Right ventricle myocardium inferior (tissue), 1 donor: ENCODE measurements at regions not wholly inside any gene's neighbourhood (a gene's known extent, or its start where the extent isn't known, plus 50 kb on each side); places are given as distances from the start of the nearest gene placed in this dataset.

Experiments
- ATAC-seq: fragments of 200-7000 bp; cut with Tn5 transposase; one replicate; pipeline ENCODE4 v1.9.1; 2020; ENCODE audit warnings: mild to moderate bottlenecking, moderate library complexity
- DNase-seq: peaks from one replicate; pipeline ENCODE4 v3.0.0; 2021; ENCODE audit errors: missing footprints
- intact Hi-C: fragments of 100-400 bp; cut with DNase I; formaldehyde crosslinking; loops from one replicate; pipeline ENCODE4 v1.11.0; 2022
- donor health status: DM: no; HTN: yes; CAD: no; lungs with severe emphysema.

DNA sequence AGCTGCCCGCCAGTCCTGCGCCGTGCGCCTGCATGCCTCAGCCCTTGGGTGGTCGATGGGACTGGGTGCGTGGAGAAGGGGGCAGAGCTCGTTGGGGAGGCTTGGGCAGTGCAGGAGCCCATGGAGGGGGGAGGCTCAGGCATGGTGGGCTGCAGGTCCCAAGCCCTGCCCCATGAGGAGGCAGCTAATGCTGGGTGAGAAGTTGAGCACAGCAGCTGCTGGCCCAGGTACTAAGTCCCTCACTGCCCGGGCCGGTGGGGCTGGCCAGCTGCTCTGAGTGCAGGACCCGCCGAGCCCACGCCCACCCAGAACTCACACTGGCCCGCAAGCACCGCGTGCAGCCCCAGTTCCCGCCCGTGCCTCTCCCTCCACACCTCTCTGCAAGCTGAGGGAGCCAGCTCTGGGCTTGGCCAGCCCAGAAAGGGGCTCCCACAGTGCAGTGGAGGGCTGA, 764.3 kb upstream of the TYRP1 start:
- intact Hi-C loops = no loop called here
- ATAC-seq (no peak), DNase-seq (no peak)

DNA sequence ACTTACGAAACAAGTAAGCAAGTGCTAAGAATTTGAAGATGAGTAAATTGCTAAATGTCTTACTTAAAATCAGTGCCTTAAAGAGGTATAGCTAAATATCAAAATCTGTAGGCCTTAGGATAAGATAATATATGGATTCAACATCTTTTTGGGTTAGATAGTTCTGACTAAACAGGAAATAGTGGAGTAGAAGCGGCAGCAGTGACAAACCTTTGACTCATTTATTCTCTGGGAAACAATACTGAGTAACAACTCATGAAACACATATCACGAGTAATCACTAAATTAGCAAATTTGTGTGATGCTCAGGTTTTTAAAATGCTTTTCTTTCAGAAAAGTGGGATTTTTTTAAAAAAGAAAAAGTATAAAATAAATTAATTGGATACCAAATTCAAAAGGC, 762.1 kb upstream of the TYRP1 start:
- ATAC-seq (no peak), DNase-seq (no peak)
- intact Hi-C loops = no loop called here

DNA sequence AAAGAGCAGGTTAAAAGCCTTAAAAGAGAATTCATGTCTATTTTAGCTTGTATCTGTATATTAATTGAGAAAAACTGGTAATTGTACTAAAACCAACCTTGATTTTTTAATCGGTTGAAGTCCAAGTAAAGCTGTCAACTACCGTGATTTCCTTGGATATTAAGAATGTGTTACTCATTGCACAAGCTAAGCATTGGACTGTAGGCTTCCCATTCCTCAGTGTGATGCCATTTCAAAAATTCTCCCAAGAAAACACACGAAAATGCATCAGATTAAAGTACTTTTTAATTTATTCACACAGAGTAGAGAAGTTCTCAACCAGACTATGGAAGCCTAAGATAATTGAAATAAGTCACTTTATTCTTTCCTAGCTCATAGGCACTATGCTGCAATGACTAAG, 761.4 kb upstream of the TYRP1 start:
- DNase-seq (no peak), ATAC-seq (no peak)
- intact Hi-C loops = no loop called here

DNA sequence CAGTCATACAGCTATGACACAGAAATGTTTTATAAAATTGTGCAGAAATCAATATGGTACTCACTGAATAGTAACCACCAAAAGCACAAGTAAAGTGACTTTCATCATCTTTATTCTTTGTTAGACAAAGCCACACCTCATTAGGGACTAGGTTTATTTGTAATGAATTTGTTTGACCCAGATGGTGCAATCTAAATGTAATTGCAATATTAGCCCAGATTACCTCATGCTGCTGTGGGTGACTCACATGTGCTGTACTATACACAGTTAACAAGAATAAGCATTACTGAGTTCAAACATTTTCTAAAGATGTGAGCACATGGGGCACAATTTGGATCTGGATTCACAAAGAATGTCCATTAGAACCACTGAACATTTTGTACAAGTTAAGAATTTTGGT, 759.3 kb upstream of the TYRP1 start:
- DNase-seq = no peak
- intact Hi-C loops = no loop called here
- ATAC-seq = no peak

DNA sequence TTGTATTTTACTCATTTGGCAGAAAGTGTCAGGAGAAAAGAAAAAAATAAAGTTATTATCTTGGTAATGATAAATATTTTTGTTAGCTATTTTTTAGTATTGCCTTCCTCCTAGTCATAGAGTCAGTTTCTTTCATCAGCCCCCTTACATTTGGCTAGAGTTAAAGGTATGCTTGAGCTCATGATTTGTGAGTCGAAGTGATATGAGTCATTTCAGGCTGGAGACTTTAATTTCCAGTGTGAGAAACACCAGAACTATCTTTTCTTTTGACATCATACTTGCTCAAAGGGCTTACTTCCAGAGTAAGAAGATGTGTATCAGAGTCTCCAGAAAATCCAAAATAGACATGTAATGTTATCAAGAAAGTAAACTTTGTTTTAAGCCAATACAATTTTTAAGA, 746.7 kb upstream of the TYRP1 start:
- no peak for DNase-seq
- intact Hi-C loops = no loop called here
- no peak for ATAC-seq

DNA sequence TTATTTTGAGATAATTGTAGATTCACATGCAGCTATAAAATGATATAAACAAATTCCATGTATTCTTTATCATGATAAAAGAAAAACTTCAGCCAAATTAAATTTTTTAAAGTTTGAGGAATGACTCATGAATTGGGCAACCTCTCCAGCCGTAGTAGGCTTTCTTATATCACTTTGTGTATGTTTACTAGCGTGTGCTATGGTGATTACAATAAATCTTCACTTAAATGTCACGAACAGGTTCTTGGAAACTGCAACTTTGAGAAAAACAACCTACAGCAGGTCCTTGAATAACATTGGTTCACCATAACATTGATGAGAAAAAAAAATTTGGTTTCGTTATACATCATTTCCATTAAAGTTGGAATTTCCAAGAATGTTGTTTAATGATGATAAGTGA, 730.9 kb upstream of the TYRP1 start:
- intact Hi-C loops = no loop called here
- ATAC-seq (no peak), DNase-seq (no peak)

DNA sequence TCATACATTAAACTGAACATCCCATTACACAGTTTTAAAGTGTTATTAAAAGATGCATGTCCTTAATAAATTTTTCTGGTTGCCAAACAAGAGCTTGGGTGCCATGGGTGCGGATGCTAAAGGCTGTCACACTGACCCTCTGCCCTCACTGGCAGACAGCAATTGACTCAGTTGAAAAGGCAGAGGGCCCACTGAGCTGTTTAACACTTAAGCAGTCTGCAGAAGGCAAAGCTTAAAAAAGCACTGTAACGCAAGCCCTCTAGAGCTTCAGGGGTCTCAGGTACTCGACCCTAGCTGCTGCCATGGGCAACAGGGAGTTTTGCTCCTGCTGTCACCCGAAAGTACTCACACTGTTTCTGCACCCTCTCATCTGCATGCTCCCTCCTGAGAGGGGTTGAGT, 726.4 kb upstream of the TYRP1 start:
- no peak for ATAC-seq
- no peak for DNase-seq
- intact Hi-C loops = no loop called here

DNA sequence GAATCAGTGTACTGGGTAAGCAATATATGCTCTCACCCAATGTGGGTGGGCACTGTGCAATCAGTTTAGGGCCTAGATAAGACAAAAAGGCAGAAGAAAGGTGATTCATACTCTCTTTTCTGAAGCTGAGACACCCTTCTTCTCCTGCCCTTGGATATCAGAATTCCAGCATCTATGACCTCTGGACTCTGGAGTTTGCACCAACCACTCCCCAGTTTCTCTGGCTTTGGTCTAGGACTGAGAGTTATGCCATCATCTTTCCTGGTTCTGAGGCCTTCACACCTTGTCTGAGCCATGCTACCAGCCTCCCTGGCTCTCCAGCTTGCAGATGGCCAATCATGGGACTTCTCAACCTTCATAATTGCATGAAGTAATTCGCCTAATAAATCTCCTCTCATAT, 724.6 kb upstream of the TYRP1 start:
- no peak for DNase-seq
- intact Hi-C loops = no loop called here
- no peak for ATAC-seq

DNA sequence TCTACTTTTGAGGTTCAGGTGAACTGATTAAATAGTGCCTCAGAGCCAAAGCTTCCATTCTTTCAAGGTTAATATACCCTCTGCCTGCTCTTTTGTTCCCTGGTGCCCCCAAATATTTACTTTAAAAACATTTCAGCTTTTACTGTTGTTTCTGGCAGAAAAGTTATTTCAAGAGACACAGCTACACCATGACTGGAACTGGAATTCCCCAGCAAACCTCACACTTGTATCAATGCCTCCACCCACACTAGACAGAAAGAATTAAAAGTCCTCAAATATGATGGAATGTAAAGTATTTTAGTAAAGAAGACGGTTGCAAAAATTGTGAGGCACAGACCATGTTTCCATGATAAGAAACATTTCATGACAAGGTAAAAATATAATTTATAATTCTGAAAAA, 720.2 kb upstream of the TYRP1 start:
- ATAC-seq (no peak), DNase-seq (no peak)
- intact Hi-C loops = no loop called here

DNA sequence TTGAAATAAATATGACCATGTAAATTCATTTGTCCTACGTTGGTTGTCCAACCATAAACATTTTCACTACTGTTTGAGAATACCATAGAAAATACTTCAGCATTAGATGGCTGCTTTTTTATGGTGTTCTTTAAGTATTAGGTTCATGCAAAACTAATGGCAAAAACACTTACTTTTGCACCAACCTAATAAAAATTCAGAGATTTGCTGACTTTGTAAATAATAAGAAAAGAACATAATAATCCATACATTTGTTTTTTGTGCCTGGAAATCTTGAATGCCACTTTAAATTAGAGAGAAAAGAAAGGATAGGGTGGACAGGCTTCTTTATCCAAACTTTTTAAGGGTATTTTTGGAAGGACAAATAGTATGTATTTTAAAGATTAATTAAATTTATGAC, 719.7 kb upstream of the TYRP1 start:
- intact Hi-C loops = no loop called here
- no peak for ATAC-seq
- DNase-seq = no peak

DNA sequence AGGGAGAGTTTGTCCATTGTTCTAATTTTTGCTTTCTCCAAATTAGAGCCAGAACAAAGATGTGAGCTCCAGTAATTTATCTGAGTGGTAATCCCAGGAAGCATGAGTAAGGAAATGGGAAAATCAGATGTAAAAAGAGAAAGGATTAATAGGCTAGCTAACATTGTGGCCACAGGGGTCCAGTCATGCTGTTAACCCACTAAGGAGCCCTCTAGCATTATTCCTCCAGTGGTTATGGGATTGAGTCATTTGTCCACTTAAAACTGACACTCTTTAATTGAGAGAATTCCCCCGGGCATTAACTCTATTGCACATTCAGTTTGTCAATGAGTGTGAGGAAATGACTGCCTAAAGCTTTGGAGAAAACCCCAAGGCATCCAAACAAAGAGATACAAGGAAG, 700.3 kb upstream of the TYRP1 start:
- ATAC-seq = no peak

DNA sequence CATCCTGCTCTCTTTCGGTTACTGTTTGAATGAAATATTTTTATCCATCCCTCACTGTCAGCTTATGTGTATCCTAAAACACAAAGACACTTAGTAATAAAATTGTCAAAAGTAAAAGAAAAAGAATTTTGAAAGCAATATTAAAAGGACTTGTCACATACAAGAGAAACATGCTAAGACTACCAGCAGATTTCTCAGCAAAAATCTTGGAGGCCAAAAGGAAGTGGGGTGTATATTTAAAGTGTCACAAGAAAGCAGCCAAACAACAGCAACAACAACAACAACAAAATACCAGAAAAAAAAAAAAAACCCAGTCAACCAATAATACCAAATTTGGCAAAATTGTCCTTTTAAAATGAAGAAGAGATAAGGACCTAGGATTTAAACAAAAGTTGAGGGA, 678.7 kb upstream of the TYRP1 start:
- no peak for DNase-seq
- intact Hi-C loops = no loop called here
- ATAC-seq = no peak

More for the DNA sequence above, 700.3 kb upstream of the TYRP1 start:
- no peak for DNase-seq
- intact Hi-C loops = no loop called here

DNA sequence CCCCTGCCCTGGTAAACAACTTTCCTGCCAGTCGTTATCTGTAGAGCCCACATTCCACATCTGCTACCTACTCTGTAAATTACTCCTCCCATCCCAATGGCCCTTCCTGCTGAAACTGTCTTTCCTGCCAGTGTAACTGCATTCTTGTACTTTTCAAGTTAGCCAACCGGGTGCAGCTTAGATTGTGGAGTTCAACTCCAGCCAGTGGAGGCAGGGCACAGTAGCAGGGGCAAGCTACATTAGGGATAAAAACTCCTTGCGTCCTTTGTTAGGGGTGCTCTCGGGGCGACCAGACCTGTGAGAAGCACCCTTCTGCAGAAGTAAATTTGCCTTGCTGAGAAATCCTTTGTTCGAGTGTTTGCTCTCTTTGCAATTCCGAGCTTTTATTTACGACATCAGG, 639.0 kb upstream of the TYRP1 start:
- ATAC-seq (no peak), DNase-seq (no peak)
- intact Hi-C loops = no loop called here

DNA sequence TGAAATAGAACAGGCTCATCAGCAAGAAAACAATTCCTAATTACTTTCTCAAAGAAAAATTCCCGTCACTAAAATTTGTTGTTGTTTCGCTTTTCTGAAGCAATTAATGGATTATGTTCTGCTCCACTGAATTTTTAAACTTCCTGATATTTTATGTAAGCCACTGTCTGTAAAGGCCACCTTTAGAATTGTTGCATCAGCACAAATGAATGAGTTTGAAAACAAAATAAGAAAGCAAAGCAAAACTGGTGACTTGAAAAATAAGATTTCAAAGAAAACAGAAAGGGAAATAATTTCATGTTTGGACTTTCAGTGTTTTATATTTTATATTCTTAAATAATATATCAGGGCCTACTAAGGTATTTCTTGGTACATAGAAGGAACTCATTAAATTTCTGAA, 636.3 kb upstream of the TYRP1 start:
- DNase-seq (no peak), ATAC-seq (no peak)
- intact Hi-C loops = no loop called here

DNA sequence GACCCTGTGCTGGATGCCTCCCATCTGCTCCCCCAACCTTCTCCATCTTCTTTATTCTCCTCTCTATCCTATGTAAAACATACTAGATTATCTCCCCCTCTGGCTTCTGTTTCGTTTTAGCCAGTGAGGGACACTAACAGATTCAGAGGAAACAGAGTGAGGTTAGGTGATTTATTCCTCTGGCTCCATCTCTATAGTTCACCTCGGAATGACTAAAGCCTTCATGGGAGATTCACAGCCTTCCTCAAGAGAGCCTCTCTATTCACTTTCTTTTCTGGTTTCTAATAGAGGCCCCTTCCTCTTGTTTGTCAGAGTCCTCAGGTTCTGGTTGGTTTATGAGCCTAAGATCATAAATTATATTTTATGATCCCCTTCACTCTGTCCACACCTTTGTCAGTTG, 633.1 kb upstream of the TYRP1 start:
- no peak for DNase-seq
- intact Hi-C loops = no loop called here
- ATAC-seq = no peak

DNA sequence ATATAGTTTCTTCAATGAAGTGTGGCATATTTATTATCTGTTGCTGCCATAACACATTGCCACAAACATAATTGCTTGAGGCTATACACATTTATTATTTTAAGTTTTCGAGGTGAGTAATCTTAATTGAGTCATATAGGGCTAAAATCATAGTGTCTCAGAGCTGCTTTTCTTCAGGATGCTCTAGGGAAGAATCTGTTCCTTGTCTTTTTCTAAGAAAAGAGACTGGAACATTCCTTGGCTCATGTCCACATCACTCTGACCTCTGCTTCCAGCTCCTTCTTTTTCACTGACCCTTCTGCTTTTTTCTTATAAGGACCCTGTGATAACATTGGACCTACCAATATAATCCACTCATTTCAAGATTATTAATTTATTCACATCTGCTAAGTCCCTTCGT, 632.4 kb upstream of the TYRP1 start:
- intact Hi-C loops = no loop called here
- DNase-seq = no peak

DNA sequence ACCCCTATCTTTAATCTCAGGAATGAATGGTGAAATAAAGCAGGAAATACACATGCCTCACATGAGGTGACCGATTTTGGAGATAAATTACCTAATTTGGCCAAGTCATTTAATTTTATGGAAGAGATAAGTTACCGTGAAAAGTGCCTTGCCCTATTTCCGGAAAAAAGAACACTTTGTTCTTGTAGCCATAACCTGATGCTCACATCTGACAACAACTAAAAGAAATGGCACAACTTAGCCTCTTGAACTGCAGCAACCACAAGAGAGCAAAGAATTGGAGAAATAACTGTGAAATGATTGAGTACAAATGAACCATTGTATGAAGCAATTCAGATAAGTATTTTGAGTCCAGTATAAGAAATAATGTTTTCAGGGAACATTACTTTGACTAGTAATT, 628.1 kb upstream of the TYRP1 start:
- intact Hi-C loops = no loop called here
- DNase-seq (no peak), ATAC-seq (no peak)

More for the DNA sequence above, 632.4 kb upstream of the TYRP1 start:
- no peak for ATAC-seq

DNA sequence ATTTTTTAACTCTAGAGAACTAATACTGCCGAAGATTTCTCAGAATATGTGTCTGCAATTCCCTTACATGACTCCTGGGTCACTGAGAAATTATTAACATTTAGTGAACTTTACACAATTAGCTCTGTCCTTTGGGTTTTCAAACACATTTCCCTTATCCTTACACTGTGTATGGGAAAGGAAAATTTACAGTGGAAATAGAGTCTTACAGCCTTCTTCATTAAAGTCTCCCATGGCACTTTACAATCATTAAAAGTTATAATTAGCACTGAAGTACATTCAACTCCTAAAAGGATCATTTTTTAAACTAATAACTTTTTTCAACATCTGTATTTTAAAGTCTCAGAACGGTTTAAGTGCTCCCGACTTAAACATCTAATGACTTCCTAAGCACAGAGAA, 627.5 kb upstream of the TYRP1 start:
- intact Hi-C loops = no loop called here
- ATAC-seq (no peak), DNase-seq (no peak)

DNA sequence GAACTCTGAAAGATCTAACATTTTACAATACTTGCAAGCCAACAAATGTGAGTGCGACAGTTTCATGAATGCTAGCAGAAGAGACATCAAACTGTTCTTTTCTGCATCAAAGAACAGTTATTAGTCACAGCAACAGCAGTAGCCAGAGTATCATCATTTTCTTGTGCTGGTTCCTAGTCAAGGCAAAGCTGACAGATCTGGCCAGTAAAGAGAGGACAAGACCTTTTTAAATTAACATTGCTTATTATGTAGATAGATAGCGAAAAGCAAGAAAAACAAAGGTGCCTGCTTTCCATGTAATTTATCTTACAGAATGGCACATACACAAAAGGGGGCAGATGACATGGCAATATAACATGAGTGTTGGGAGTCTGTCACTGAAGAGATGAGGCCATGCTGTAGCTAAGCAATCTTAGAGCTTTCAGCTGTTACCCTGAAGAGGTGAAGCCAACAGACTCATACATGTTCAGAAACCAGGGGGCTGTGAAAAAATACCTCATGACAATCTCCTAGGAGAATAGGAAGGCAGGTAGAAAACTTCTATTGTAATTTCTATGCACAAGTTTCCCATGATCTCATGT, 626.6 kb upstream of the TYRP1 start:
- no peak for ATAC-seq
- intact Hi-C loops = no loop called here
- no peak for DNase-seq

DNA sequence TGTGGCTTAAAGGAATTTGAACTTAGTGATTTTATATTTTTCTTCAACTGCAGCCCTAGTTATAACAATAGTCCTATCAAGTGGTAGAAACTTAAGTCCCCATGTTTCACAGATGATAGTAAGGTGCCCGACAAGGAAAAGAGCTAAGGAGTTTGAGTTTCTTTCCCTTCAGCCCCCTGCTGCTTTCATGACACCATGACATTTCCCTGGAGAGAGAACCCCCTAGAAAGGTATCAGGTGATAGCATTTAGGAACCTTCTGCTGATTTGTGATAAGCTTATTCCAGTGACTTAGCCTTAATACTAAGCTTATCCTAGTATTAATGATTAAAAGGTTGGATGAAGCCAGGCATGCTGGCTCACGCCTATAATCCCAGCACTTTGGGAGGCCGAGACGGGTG, 623.8 kb upstream of the TYRP1 start:
- DNase-seq (no peak), ATAC-seq (no peak)
- intact Hi-C loops = no loop called here

DNA sequence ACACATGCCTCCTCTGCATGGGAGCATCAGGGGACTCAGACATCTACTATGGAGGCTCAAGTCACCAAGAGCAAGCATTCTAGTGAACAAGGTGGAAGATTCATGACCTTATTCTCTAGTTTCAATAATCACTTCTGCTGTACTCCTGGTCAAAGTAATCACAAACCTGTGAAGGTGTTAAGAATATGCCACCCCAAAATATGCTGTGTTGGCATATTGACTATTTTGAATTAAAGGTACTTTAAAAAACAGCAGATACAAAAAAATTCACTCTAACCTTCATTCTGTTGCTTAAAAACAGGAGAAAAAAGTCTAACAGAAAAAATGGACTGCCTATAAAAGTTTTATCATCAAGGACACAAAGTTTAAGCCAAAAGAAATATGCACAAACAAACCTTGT, 607.8 kb upstream of the TYRP1 start:
- DNase-seq (no peak), ATAC-seq (no peak)
- intact Hi-C loops = no loop called here
